ENCODE measurements at regions not wholly inside any gene's neighbourhood (a gene's known extent, or its start where the extent isn't known, plus 50 kb on each side); places are given as distances from the start of the nearest gene placed in this dataset.

- intact Hi-C loops (cut with DNase I) = no loop called here
- no peak for DNase-seq (ENCODE audit: missing footprints)
- ATAC-seq = no peak
These were observed 131.6 kb downstream of the NAV1 start for GRCh38 chr1:201670517-201670916.

- intact Hi-C loops (cut with DNase I) = no loop called here
- DNase-seq (ENCODE audit: missing footprints) (no peak), ATAC-seq (no peak)
These were observed 133.8 kb downstream of the NAV1 start for GRCh38 chr1:201672685-201673084.

- DNase-seq (ENCODE audit: missing footprints) (no peak), ATAC-seq (no peak)
- intact Hi-C loops (cut with DNase I) = no loop called here
These were observed 134.2 kb downstream of the NAV1 start for GRCh38 chr1:201673093-201673492.

GRCh38 chr1:201673915-201674314 is 135.0 kb downstream of the NAV1 start:
- no peak for DNase-seq (ENCODE audit: missing footprints)
- intact Hi-C loops (cut with DNase I) = no loop called here
- ATAC-seq = no peak

- intact Hi-C loops (cut with DNase I) = no loop called here
- ATAC-seq = peak; percentile 79
- no peak for DNase-seq (ENCODE audit: missing footprints)
These were observed 136.2 kb downstream of the NAV1 start for GRCh38 chr1:201675143-201675542.

GRCh38 chr1:201676197-201676596 is 137.3 kb downstream of the NAV1 start:
- intact Hi-C loops (cut with DNase I) = no loop called here
- ATAC-seq (peak; percentile 59), DNase-seq (ENCODE audit: missing footprints) (no peak)

- no peak for DNase-seq (ENCODE audit: missing footprints)
- no peak for ATAC-seq
- intact Hi-C loops (cut with DNase I) = no loop called here
These were observed 137.7 kb downstream of the NAV1 start for GRCh38 chr1:201676641-201677040.

- ATAC-seq (no peak), DNase-seq (ENCODE audit: missing footprints) (no peak)
- intact Hi-C loops (cut with DNase I) = no loop called here
These were observed 139.6 kb downstream of the NAV1 start for GRCh38 chr1:201678264-201679101.

- intact Hi-C loops (cut with DNase I) = no loop called here
- ATAC-seq = peak; percentile 88
- no peak for DNase-seq (ENCODE audit: missing footprints)
These were observed 142.4 kb downstream of the NAV1 start for GRCh38 chr1:201681375-201681774.

GRCh38 chr1:201682964-201683363 is 144.0 kb downstream of the NAV1 start:
- no peak for ATAC-seq
- DNase-seq (ENCODE audit: missing footprints) = no peak
- intact Hi-C loops (cut with DNase I) = no loop called here

- DNase-seq (ENCODE audit: missing footprints) (no peak), ATAC-seq (no peak)
- intact Hi-C loops (cut with DNase I) = no loop called here
These were observed 144.5 kb downstream of the NAV1 start for GRCh38 chr1:201683397-201683796.

GRCh38 chr1:201685485-201685884 is 143.5 kb upstream of the IPO9 start:
- intact Hi-C loops (cut with DNase I) = no loop called here
- no peak for DNase-seq (ENCODE audit: missing footprints)
- ATAC-seq = no peak

- ATAC-seq (no peak), DNase-seq (ENCODE audit: missing footprints) (no peak)
- intact Hi-C loops (cut with DNase I) = no loop called here
These were observed 142.1 kb upstream of the IPO9 start for GRCh38 chr1:201686714-201687455.

- no peak for ATAC-seq
These were observed 140.4 kb upstream of the IPO9 start for GRCh38 chr1:201688514-201688913.

GRCh38 chr1:201689647-201690046 is 139.3 kb upstream of the IPO9 start:
- intact Hi-C loops (cut with DNase I) = no loop called here
- ATAC-seq = no peak
- DNase-seq (ENCODE audit: missing footprints) = no peak

More at GRCh38 chr1:201688514-201688913, 140.4 kb upstream of the IPO9 start:
- intact Hi-C loops (cut with DNase I) = no loop called here
- no peak for DNase-seq (ENCODE audit: missing footprints)

- intact Hi-C loops (cut with DNase I) = no loop called here
- DNase-seq (ENCODE audit: missing footprints) (no peak), ATAC-seq (no peak)
These were observed 138.4 kb upstream of the IPO9 start for GRCh38 chr1:201690528-201690927.

GRCh38 chr1:201691716-201692554 is 137.0 kb upstream of the IPO9 start:
- DNase-seq (ENCODE audit: missing footprints) (no peak), ATAC-seq (no peak)
- intact Hi-C loops (cut with DNase I) = no loop called here

GRCh38 chr1:201692555-201693394 is 136.2 kb upstream of the IPO9 start:
- intact Hi-C loops (cut with DNase I) = no loop called here
- no peak for ATAC-seq
- no peak for DNase-seq (ENCODE audit: missing footprints)
